ENCODE measurements at regions not wholly inside any gene's neighbourhood (a gene's known extent, or its start where the extent isn't known, plus 50 kb on each side); places are given as distances from the start of the nearest gene placed in this dataset.

DNA sequence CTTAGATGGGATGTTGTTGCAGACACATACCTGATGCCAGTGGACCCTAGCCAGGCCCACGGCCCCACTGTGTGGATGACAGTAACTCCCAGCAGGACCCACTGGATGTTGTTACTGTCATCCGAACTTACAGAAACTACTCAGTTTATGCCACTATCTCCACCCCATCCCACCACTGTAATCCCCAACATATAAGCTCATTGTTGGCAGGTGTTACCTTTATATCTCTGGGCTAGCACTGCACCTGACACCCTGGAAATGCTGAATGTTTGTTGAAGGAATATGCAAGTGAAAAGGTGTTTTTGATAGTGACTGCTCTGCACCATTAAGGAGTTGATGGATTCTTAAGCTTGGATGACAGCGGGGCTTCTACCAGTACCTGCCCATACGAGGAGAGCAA is 133.5 kb upstream of the ASB18 start:
- ChIA-PET POLR2A (no interaction called here), CTCF (no interaction called here)
- no peak for DNase-seq (ENCODE audit: low read depth, low spot score)
- H3K27me3 ChIP-seq (ENCODE audit: control insufficient read depth, insufficient read depth, low read length), result no peaks in the 10 kb centered on the region
- H3K9me3 ChIP-seq (ENCODE audit: control insufficient read depth, insufficient read depth, low read length), result peaks cover 23% of the 10 kb centered on the region
- H3K4me3 ChIP-seq (ENCODE audit: low read depth, low read length), result no peak overlapping the region
- TF ChIP-seq, protein P1, sequence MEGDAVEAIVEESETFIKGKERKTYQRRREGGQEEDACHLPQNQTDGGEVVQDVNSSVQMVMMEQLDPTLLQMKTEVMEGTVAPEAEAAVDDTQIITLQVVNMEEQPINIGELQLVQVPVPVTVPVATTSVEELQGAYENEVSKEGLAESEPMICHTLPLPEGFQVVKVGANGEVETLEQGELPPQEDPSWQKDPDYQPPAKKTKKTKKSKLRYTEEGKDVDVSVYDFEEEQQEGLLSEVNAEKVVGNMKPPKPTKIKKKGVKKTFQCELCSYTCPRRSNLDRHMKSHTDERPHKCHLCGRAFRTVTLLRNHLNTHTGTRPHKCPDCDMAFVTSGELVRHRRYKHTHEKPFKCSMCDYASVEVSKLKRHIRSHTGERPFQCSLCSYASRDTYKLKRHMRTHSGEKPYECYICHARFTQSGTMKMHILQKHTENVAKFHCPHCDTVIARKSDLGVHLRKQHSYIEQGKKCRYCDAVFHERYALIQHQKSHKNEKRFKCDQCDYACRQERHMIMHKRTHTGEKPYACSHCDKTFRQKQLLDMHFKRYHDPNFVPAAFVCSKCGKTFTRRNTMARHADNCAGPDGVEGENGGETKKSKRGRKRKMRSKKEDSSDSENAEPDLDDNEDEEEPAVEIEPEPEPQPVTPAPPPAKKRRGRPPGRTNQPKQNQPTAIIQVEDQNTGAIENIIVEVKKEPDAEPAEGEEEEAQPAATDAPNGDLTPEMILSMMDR (IDR thresholded peaks at IDR 0.05; ENCODE audit: low read depth, low read length), result no peak
- no peak overlapping the region for H3K27ac ChIP-seq (ENCODE audit: low read depth, low read length)

DNA sequence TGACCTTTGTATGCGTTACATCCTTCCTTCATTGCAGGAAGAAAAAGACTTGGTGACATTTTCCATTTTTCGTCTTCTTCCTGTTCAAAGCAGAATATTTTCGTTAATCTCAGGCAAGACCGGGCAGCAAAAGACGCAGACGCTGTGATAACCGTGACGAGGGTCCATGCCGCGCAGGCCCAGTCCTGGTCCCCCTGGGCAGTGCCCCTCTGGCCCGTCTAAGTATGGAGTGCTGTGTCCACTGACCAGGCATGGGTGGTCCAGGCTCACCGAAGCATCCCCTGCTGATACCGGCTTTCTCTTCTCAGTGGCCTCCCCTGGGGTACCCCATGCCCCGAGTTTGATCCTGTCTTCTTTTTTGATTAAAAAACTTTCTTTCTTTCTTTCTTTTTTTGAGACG is 135.2 kb upstream of the ASB18 start:
- POLR2A ChIA-PET, result no interaction called here

DNA sequence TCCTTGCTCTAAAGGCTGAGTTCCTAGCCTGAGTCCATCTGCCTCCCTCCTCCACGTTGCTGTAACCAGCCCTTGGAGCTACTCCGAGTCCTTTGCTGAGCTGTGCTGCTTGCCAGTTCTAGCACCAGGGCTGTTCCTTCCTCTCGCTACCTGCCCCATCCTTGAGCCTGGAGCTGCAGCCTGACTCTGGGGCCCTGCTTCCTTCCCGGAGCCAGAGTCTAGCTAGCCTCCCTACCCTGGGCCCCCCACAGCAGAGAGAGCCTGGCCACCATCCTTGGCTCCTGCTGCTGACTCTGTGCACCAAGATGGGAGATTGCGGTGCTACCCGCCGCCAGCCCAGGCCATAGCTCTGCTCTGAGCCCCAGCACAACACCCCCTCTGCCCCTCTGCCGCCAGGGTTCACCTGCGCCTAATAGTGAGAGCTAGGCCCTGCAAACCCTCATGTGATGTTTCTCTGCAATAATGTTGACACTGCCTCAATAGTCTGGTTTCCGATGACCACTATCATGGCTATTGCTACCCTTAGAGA is 135.9 kb upstream of the ASB18 start:
- Histone ChIP-seq H3K27ac (ENCODE audit: low read depth, low read length) (no peak overlapping the region), H3K27me3 (ENCODE audit: control insufficient read depth, insufficient read depth, low read length) (no peaks in the 10 kb centered on the region), H3K4me3 (ENCODE audit: low read depth, low read length) (no peak overlapping the region), H3K9me3 (ENCODE audit: control insufficient read depth, insufficient read depth, low read length) (peaks cover 30% of the 10 kb centered on the region)
- no peak for DNase-seq (ENCODE audit: low read depth, low spot score)
- TF ChIP-seq, protein P1 (IDR thresholded peaks at IDR 0.05; ENCODE audit: low read depth, low read length), result no peak
- POLR2A ChIA-PET, result no interaction called here
- CTCF ChIA-PET, result no interaction called here

More for the DNA sequence above, 135.2 kb upstream of the ASB18 start:
- TF ChIP-seq, protein P1 (IDR thresholded peaks at IDR 0.05; ENCODE audit: low read depth, low read length), result no peak
- Histone ChIP-seq H3K27me3 (ENCODE audit: control insufficient read depth, insufficient read depth, low read length) (no peaks in the 10 kb centered on the region), H3K9me3 (ENCODE audit: control insufficient read depth, insufficient read depth, low read length) (peaks cover 30% of the 10 kb centered on the region), H3K27ac (ENCODE audit: low read depth, low read length) (no peak overlapping the region), H3K4me3 (ENCODE audit: low read depth, low read length) (no peak overlapping the region)
- no peak for DNase-seq (ENCODE audit: low read depth, low spot score)
- CTCF ChIA-PET, result no interaction called here

DNA sequence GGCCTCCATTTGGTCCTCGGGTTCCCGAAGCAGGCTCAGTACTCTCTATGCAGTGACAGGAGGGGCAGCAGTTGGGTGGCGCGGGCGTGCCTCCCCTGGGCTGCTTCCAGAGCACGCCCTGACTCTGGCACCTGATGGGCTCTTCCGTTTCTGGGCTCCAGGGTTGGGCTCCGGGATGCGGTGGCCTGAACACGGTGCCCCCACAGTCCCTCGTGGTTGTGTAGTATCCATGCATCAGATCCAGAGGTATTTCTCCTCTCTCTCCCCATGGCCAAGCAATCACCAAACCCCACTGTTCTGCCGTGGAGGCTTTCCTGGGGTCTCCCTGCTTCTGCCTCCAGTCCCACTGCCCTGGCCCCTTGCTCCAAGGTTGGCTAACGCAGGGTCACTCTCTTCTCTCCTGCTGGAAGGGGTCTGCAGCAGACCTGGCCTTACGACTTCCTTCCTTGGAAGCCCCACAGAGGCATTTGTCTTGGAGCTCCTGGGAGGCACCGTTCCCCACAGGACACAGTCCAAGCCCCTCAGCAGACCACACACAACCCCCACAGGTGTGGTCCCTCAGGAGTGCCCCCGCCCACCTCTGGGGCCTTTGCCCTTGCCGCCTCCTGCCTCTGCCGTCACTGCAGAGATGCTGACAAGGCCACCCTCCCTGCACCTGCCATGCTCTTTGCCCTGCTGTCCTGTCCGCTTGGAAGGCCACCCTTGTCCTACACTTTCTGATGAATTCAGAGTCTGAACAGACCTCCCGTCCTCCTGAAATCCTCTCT is 136.6 kb upstream of the ASB18 start:
- Histone ChIP-seq H3K27ac (ENCODE audit: low read depth, low read length) (no peak overlapping the region), H3K27me3 (ENCODE audit: control insufficient read depth, insufficient read depth, low read length) (no peaks in the 10 kb centered on the region), H3K9me3 (ENCODE audit: control insufficient read depth, insufficient read depth, low read length) (peaks cover 30% of the 10 kb centered on the region), H3K4me3 (ENCODE audit: low read depth, low read length) (no peak overlapping the region)
- TF ChIP-seq, protein P1 (IDR thresholded peaks at IDR 0.05; ENCODE audit: low read depth, low read length), result no peak
- DNase-seq (ENCODE audit: low read depth, low spot score), result no peak
- ChIA-PET CTCF (no interaction called here), POLR2A (no interaction called here)

DNA sequence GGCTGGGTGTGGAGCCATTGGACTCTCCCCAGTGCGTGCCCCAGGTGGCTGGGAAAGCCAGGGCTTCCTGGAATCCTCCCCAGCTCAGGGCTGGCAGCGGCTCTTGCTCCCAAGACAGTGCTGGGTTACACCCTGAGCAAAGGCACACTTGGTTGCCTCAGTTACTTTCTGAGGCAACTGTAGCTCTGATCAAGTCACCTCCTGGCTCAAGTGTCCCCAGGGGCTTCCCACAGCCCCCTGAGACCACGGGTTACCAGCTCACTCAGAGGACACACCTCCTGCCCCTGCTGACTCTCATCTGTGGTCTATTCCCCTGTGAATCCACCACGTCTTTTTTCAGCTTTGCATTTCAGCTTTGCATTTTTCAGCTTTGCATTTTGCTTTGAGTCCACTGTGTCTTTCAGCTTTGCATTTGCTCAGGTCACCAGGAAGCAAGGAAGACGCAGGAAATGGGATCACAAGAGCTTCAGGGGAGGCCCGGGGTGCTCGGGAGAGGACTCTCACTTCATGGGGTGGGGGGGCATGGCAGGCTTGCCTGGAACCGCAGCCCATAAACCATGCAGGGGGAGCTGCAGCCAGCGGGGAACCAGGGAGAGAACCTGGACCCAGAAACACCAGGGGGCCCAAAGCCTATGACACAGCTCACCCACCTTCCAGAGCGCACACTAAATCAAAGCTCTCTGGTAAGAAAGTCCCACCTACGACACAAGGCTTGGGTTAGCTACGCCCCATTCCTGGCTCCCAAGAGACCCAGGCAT is 138.0 kb upstream of the ASB18 start:
- DNase-seq (ENCODE audit: low read depth, low spot score), result no peak
- TF ChIP-seq, protein P1 (IDR thresholded peaks at IDR 0.05; ENCODE audit: low read depth, low read length), result no peak
- no peak overlapping the region for H3K27ac ChIP-seq (ENCODE audit: low read depth, low read length)
- H3K4me3 ChIP-seq (ENCODE audit: low read depth, low read length), result no peak overlapping the region
- CTCF ChIA-PET, result no interaction called here
- no peaks in the 10 kb centered on the region for H3K27me3 ChIP-seq (ENCODE audit: control insufficient read depth, insufficient read depth, low read length)
- H3K9me3 ChIP-seq (ENCODE audit: control insufficient read depth, insufficient read depth, low read length), result peaks cover 30% of the 10 kb centered on the region
- POLR2A ChIA-PET, result no interaction called here

Measured in AG04450 (cell line).